Activated CD4-positive, alpha-beta T cell treated with anti-CD3 and anti-CD28 coated beads for 48 hours (primary cell): ENCODE measurements at regions not wholly inside any gene's neighbourhood (a gene's known extent, or its start where the extent isn't known, plus 50 kb on each side); places are given as distances from the start of the nearest gene placed in this dataset.
"Not testable (repeated sequence)": the region's sequence is repeated elsewhere in the genome, so short reads cannot be mapped to it uniquely, and the experiment has no call there.

Source experiments
- DNase-seq: peaks from one replicate; pipeline ENCODE4 v3.0.0-alpha.2; 2020

- no peak for DNase-seq
Measured at GRCh38 chr13:82292334-82292733, 1589.9 kb downstream of the SLITRK1 start.

GRCh38 chr13:82291852-82292251 lies 1590.4 kb downstream of the SLITRK1 start:
- no peak for DNase-seq

GRCh38 chr13:82275644-82276043 lies 1606.6 kb downstream of the SLITRK1 start:
- no peak for DNase-seq

DNA sequence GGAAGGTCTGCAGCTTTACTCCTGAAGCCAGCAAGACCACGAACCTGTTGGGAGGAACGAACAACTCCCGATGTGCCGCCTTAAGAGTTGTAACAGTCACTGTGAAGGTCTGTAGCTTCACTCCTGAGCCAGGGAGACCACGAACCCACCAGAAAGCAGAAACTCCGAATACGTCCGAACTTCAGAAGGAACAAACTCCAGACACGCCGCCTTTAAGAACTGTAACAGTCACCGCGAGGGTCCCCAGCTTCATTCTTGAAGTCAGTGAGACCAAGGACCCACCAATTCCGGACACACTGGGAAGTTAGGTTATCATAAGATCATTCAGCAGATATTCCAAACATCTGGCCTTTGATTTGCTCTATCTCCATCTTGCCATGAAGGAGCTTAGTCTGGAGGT lies 1623.0 kb downstream of the SLITRK1 start:
- DNase-seq: no peak

- DNase-seq: no peak
Measured at GRCh38 chr13:82257790-82258507, 1624.3 kb downstream of the SLITRK1 start.

GRCh38 chr13:82248762-82249161 lies 1633.5 kb downstream of the SLITRK1 start:
- DNase-seq: no peak

DNA sequence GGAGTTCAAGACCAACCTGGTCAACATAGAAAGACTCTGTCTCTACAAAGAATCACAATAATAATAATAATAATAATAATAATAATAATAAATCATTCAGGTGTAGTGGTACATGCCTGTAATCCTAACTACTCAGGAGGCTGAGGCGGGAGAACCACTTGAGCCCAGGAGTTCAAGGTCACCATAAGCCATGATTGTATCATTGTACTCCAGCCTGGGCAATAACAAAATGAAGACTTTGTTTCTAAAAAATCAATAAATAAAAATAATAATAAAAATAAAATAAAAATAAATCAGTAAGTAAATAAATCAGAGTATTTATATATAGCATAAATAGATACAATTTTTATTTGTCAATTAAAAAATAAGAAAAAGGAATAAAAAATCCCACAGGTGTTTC lies 1636.4 kb downstream of the SLITRK1 start:
- no peak for DNase-seq

DNA sequence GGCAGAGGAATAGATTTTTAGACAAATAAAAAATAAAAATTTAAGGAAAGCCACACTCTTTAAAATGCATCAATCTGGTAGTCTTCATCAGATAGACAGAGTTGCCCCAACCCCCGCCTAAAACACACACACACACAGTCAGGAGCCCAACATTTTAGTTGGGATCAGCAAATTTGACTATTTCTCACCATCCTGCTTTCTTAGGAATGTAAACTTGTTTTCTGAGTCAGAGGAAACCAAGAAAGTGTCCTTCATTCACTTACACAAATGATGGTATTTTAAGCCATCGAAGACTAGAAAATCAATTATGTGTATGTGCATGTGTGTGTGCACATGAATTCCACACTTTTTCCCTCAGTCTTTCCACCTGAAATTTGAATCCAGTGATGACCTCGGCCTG lies 1657.5 kb downstream of the SLITRK1 start:
- DNase-seq: no peak

DNA sequence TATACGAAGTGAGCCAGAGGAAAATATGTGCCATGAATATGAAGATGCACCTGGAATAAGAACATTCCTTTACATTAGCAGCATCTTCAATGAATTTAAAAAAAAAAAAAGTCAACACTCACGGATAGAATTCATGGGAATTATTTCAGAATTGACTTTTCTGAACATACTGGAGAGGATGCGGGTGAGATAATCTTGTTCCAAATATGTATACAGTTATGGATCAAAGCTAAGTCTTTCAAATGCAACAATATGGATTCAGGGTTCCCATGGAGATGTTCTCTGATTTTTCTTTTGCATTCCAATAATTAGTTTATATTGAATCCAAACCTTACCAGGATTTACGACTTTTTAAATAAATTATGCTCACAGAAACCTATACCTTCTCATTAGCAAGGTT lies 1660.7 kb downstream of the SLITRK1 start:
- DNase-seq: no peak

DNA sequence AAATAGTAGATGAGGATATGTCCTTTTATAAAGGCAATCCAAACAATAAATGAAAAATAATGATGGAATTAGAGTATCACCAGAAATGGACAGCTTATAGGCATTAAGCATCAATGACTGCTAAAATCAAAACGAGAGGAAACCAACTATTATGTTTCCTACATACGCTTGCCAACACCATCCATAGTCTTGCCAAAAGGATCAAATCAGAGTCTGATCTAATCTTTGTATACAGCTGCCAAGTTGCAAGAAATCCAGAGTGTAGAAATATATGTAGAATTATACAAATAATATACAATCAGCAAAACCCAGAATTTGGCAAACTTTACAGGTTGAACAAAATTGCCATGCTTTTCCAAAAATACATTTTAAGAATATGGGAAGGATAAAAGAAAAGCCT lies 1661.6 kb downstream of the SLITRK1 start:
- no peak for DNase-seq

GRCh38 chr13:82216165-82216564 lies 1666.1 kb downstream of the SLITRK1 start:
- DNase-seq: no peak

DNA sequence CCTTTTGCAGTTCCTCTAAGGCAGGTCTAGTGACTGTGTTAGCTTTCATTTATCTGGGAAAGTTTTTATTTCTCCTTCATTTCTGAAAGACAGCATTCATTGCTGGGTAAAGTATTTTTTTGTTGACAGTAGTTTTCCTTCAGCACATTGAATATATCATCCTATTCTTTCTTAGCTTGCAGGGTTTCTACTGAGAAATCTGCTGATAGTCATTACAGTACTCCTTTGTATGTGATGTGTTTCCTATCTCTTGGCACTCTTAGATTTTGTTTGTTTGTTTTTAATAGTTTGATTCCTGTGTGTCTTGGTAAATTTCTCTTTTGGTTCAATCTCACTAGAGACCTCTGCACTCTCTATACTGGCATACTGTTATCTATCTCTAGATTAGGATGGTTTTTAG lies 1667.9 kb downstream of the SLITRK1 start:
- DNase-seq: no peak

GRCh38 chr13:82206241-82206640 lies 1676.0 kb downstream of the SLITRK1 start:
- DNase-seq: no peak

DNA sequence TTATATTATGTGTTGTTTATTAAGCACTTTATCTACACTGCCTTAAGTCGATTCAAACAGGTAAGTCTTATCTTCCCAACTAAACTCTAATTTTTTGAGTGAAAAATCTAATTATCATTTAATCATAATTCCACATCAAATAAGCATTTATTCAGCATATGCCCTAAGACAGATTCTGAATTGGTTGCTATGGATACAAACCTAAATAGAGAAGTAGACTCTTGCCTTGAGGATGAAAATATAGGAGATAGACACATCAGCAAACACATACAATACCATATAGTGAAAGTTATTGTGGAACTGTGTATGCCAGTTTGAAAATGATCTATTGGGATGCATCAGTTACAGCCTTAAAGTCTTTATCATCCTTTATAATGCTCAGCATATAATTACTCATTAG lies 1679.9 kb downstream of the SLITRK1 start:
- DNase-seq: no peak

DNA sequence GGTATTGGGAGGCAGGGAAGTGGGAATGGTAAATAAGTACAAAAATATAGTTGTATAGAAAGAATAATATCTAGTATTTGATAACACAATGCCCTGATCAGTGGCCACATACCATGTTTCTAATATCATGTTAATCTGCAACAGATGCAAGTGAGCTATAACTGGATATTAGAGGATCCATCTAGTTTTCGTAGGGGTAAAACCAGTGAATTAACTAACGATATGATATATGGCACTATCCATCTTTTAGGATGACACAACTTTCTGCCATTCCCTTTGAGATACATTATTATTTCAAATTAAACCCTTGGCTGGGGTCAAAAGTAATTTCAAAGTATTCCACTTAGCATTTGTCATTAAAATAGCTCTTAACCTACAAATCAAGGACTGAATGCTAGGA lies 1686.2 kb downstream of the SLITRK1 start:
- no peak for DNase-seq

- DNase-seq: no peak
Measured at GRCh38 chr13:82187227-82187626, 1695.0 kb downstream of the SLITRK1 start.

- DNase-seq: no peak
Measured at GRCh38 chr13:82176751-82177150, 1705.5 kb downstream of the SLITRK1 start.

DNA sequence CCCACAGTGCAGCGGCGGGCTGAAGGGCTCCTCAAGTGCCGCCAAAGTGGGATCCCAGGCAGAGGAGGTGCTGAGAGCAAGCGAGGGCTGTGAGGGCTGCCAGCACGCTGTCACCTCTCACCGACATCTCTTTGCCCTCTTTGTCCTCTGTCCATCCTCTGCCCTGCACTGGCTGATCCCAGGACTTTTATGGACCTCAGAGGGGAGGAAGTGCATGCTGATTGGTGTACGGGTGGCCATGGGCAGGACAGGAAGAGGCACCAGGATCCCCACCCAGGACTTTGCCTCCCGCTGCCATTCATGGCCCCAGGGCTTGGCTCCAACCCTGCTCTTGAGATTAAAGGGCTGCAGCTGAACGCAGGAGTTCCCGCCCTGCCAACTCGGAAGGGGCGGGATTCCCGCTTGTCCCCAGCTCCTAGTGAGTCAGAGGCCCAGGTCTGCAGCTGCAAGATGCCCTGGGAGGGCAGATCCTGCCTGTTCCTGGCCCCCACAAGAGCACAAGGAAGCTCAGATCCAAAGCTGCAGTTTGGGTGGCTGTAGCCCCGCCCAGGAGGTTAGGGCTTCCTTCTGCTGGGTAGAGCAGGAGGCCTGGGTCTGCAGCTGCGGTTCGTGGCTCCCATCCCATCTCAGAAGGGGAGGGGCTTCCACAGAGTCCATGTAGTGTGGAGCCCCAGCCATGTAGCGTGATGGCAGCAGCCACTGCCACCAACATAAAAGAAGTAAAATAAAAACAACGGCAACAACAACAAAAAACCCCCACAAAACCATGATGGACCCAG lies 1716.7 kb downstream of the SLITRK1 start:
- no peak for DNase-seq

- DNase-seq: not testable (repeated sequence)
Measured at GRCh38 chr13:82164780-82165395, 1717.4 kb downstream of the SLITRK1 start.

DNA sequence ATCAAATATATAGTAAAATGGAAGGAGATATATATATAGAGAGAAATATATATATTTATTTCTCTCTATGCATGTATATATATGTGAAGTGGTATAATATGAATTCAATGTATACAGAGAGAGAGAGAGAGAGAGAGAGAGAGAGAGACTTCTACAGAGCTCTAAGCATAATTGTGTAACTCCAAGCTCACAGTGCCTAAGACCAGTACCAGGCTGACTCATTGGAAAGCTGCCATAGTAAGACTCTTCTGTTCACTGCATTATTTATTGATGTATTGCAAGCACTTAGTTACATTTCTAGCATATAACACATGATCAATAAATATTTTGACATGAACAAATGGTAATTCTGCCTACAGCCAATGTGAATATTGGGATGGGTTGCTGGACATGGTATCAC lies 1734.7 kb downstream of the SLITRK1 start:
- DNase-seq: no peak

DNA sequence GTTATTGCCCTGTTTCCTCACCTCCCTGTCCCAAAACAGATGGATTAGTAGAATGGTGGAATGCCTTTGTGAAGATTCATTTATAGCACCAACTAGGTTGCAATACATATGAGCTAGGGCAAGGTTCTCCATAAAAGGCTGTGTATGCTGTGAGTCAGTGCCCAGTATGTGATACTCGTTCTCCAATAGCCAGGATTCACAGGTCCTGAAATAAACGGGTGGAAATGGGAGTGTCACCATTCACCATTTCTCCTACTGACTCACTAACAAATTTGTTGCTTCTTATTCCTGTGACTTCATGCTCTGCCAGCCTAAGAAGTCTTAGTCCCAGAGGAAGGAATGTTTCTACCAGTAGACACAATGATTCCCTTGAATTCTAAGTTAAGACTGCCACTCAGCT lies 1745.4 kb downstream of the SLITRK1 start:
- DNase-seq: no peak

GRCh38 chr13:82129281-82129680 lies 1753.0 kb downstream of the SLITRK1 start:
- DNase-seq: no peak

DNA sequence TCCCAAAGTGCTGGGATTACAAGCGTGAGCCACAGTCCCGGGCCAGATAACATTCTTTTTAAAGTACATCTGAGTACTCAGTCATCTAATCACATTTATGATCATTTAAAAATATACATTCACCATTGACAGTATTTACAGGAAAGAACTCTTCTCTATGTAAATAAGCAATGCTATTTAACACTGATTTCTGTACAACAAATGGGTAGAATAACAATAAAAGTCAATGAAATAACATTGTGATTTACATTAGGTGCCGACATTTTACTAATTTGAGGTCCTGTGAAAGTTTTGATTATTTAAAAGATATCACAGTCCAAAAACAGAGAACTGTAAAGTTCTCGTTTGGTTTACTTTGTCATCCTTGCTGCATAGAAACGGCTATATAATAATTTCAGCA lies 1763.7 kb downstream of the SLITRK1 start:
- no peak for DNase-seq

- no peak for DNase-seq
Measured at GRCh38 chr13:82116422-82116989, 1765.8 kb downstream of the SLITRK1 start.
